HG03039 (cell line): ENCODE measurements at regions not wholly inside any gene's neighbourhood (a gene's known extent, or its start where the extent isn't known, plus 50 kb on each side); places are given as distances from the start of the nearest gene placed in this dataset.
"Not testable (repeated sequence)": the region's sequence is repeated elsewhere in the genome, so short reads cannot be mapped to it uniquely, and the experiment has no call there.

ENCODE experiments used
- ATAC-seq: cut with Tn5 transposase; IDR thresholded peaks from one replicate; pipeline ENCODE4 v1.9.1; 2021; ENCODE audit warnings: mild to moderate bottlenecking, moderate library complexity; ENCODE audit not compliant: unreplicated experiment

DNA sequence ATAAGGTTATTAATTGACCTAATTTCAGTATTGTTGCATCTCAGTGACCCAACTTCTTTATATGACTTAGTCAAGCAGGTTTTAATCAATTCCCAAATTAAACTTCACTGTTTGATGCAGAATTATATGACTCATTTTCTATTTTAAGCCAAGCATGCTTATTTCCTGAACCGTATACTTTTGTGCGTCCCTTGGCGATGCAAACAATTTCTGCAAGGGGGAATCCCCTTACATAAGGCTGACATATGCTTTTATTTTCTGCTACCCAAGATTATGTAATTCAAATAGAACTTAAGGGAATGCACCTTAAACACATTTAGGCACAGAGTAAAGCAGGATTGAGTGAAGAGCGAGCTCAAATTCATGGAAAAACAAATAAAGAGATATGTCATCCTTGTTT, 303.9 kb downstream of the PDCD6IP start:
- ATAC-seq, result no peak

DNA sequence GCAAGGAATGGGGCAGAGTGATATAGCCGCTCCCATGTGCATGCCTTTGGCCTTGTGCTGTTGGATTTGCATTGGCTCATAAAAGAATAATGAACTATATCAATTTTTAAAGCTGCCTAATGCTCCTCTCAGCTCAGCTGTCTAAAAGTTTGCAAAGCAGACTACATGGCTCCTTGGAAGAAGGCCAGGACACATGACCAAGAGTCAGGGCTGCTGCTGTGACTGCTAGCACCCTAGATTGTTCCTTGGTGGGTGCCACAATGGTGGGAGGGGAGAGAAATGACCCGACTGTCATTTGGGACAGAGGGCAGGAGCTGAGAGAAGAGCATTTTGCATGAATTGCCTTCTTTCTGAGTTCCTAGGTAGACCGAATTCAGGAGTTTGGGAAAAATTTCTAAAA, 307.9 kb downstream of the PDCD6IP start:
- ATAC-seq, result no peak

DNA sequence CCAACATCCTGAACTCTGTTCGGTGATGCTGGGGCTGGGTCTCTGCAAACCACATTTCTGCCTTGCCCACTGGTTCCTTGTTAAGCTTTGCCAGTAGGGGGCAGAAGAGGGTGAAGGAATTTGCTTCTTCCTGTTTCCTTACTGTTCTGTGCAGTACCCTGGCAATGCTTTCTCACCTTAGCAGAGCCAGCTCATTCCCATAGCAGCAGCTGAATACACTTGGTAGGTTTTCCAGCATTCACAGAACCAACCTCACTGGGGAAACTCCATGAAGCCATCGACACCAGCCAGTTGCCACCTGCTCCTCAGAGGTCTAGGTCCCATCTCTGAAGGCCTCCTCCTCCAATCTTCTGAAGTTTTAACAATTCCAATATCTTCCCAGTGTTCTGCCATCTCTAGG, 308.4 kb downstream of the PDCD6IP start:
- peak; percentile 31 for ATAC-seq

DNA sequence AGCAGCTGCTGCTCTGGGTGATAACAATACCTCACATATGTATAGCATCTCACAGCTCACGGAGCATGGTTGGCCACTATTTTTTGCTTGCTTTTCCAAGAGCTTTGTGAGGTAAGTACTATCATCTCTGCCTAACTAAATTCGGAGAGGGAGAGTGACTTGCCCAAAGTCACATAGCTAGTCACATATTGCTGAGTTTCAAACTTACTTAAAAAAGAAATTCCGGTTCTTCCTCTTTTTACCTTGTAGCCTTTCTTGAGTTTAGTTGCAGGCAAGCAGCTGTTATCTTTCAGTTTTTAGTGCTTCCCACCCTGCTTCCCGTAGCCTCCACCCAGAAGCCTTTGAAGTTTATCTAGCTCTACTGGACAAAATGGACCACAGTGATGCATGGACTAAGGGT, 309.2 kb downstream of the PDCD6IP start:
- ATAC-seq, result peak; percentile 57

DNA sequence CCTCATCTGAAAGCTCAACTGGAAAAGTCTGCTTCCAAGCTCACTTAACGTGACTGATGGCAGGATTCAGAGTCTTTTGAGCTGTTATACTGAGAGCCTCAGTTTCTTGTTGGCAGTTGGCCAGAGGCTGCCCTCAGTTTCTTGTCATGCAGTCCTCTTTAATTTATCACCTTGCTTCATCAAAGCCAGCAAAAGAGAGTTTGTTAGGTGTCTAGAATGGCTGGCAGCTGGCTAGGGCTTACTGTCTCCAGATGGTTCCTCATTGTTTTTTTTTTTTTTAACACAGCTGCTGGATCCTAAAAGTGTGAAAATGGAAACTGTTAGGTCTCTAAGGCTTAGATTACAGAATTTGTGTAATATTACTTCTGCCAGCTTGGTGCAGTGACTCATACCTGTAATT, 310.6 kb downstream of the PDCD6IP start:
- no peak for ATAC-seq

DNA sequence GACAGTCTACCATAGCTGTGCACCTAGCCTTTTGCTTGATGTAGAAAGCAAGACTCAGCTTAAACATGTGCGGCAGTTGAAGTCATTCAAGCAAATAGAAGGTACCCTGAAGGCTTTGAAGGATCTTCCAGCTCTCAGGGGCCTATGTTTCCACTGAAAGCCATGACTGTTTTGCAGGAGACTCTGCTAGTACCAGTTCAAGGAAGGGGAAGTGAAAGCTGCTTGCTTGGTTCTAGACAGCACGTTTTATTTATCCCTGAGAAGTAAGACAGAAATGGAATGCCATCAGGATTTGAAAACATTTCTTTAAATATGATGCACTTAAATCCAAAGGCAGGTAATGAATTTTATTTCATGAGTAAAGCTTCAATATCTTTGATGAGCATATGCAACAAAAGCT, 311.4 kb downstream of the PDCD6IP start:
- ATAC-seq, result peak; percentile 48

DNA sequence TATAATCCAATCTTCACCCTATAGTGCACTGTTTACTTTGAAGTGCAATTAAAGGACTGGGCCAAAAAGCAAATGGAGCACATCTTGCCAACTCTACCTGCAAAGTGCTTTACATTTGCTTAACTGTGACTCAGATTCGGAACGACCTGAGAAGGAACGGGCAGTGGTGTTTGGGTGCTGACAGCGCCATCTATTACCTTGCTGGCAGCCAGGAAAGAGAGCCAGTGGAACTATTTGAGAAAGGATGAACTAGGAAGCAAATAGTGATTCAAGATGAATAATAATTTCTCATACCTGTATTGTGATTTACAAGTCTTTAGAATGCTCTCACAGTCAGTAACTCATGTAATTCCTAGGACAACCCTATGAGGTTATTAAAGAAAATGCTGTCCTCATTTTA, 312.9 kb downstream of the PDCD6IP start:
- ATAC-seq, result no peak

DNA sequence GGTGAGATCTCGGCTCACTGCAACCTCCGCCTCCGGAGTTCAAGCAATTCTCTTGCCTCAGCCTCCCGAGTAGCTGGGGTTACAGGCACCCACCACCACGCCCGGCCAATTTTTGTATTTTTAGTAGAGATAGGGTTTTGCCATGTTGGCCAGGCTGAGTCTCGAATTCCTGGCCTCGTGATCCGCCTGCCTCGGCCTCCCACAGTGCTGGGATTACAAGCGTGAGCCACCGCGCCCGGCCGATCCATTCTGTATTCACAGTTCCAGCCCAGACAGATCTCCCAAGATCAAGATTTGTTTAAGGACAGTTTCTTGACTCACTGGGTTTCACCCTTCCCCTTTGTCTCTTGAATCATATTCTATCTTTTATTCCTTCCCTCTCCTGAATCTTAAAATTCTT, 313.8 kb downstream of the PDCD6IP start:
- not testable (repeated sequence) for ATAC-seq

DNA sequence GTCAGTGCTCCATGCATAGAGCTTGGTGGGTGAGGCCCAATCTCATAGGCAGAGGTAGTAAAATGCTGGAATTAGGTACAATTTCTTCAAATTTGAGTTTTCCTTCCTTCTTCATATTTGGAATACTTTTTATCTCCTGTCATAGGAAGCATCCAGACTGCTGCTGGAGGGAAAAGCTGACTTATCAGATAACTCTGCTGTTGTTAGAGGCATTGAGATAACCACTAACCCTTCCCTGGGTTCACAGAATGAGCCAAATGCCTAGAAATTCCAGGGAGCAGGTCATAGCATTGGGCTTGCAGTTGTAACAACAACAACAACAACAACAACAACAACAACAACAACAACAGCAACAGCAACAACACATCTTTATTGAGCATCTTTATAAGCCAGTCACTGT, 332.7 kb downstream of the PDCD6IP start:
- no peak for ATAC-seq

DNA sequence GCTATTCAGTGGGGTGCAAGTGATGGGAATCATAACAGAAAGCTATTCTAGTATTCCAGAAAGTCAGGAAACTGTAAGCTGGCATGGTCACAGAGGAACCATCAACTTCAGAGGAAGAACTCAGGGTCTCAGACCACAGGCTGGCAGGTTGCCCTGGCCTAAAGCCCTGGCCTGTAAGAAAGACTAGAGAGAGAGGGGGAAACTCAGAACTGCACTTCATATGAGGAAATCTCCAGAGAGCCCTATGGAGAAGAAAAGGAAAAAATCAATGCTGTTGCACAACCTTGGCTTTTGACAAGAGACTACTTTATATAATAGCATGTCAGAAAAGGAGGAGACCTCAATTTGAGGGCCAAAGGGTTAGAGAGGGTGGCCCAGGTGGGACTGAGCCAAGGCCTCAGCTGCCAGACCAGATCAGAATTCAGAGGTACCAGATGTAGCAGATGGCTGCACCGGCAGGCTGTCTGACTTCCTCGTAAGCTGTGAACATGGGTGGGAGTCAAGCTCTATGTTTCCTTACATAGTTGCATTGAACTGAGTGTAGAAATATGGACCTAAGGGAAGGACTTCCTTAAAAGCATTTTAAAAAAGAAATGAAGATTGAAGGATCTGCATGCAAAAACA, 333.8 kb downstream of the PDCD6IP start:
- no peak for ATAC-seq

DNA sequence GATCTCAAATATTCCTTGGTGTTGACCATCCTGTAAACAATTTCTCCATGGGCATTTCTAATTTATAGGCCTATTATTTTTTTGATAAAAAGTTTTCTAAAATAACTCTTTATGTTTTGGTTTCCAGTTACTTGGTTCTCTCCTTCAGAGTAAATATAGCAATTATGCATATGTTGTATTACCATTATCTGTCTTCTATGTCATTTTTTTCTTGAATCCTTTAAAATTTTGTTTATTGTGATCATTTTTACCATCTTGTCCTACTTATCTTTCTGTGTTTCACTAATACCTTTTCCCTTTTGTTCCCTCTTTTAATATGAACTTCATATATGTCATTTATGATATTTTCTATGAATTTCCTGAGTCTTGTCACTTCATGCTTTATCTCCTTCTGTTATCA, 341.1 kb downstream of the PDCD6IP start:
- ATAC-seq, result no peak

DNA sequence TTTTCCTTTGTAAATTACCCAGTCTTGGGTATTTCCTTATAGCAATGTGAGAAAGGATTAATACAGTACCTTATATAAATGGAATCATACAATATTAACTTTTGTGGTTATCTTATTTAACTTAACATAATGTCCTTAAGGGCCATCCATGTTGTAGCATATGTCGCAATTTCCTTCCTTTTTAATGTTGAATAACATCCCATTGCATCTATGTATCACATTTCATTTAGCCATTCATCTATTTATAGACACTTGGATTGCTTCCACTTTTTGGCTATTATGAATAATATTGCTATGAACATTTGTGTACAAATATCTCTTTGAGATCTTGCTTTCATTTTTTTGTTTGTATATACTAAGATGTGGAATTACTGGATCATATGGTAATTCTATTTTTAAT, 342.2 kb downstream of the PDCD6IP start:
- ATAC-seq, result no peak

DNA sequence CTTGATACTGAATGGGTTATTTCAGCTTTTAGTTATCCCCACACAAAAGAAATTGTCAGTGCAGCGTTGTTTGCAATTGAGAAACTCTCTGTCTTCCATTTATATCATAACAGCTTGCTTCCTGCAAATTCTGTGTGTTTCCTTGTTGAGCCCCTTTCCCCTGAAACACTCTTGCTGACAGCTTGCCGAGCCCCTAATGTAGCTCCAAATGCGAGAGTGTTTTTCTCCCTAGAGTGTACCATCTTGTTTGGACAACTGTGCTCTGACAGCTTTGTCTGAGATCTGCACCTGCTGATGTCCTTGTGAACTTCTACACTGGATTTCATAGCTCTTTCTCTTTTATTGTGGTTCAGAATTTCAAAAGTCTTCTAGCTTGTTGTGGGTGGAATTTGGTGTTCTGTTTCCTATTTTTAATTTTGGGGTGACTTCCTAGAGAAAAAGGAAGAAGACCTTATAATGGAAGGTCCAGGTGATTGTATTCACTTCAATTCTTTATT, 343.5 kb downstream of the PDCD6IP start:
- ATAC-seq, result no peak

DNA sequence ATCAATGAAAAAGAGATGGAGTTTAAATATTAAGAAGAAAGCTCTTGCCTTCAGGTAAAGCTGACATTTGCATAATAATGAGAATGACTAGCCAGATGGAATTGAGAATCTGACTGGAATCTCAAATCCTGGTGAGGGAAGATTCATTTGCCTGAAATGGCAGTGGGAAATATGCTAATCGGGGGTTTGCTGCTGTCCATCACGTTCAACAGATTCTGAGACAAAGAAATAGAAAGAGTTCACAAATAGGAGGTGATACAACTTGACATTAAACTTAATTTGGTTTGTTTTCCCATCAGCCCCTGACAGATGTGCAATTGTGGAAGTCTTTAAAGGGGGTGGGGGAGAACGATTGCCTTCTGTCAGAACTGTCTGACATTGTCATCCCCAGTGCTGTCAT, 347.4 kb downstream of the PDCD6IP start:
- no peak for ATAC-seq

DNA sequence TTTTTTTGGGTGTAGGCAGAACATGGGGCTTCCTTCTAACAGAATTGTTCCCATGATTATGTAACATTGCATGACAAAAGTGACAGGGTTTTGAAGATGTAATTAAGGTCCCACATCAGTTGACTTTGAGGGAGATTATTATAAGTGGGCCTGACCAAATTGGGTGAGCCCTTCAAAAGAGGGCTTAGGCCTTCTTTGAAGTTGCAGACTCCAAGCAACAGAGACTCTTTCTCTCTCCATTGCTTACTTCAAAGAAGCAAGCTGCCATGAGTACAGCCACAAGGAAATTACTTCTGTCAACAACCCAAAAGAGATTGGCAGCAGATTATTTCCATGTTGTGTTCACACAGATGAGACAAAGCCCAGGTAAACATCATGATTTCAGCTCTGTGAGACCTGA, 348.2 kb downstream of the PDCD6IP start:
- ATAC-seq, result no peak

DNA sequence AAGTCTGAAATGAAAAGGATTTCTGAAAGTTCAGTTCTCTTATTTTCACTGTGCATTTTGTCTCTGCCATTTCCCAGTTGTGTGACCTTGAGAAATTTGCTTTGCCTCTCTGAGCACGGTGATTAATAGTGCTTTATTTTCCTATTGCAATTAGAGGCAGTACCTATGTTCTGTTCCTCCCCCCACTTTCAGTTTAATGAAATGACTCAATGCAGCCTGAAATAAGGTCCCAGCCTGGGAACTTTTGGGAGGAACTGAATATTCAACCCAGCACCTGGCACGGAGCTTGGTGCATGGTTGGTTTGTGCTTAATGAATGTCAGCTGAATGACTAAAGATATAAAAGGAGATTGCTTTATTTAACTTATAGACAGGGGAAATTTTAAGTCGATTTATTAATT, 352.6 kb downstream of the PDCD6IP start:
- no peak for ATAC-seq

DNA sequence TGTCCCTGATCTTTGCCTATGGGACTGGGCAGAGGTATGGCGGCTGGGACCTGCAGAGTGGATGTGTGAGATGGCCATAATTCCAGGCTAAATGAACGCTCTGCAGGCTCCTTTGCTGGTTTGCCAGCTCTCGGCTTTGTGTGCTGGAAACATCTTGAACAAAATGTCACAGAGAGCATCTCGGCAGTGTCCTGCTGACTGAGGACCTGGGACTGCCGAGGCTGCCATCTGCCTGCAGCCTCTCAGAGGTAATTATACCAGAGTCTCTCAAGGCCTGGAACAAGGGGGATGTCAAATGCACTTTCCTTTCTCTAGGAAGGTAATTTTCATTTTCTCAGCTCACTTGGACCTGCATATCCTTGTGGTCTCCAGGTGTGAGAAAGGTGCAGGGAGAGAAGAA, 354.2 kb downstream of the PDCD6IP start:
- no peak for ATAC-seq

DNA sequence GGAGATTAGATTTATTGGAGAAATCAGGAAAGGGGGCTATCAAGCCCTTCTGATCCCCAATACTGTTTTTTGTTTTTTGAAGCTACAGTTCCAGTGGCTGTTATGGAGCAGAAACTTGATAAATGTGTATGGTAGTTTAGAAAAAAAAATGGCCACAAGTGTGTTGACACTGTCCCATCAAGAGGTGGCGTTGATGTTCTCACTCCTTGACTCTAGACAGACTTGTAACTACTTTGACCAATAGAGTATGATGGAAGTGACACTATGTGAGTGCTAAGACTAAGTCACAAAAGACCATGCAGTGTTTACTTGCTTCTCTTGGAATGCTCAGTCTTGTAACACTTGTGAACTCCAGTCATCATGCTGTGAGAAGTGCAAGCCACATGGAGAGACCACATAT, 356.7 kb downstream of the PDCD6IP start:
- no peak for ATAC-seq

DNA sequence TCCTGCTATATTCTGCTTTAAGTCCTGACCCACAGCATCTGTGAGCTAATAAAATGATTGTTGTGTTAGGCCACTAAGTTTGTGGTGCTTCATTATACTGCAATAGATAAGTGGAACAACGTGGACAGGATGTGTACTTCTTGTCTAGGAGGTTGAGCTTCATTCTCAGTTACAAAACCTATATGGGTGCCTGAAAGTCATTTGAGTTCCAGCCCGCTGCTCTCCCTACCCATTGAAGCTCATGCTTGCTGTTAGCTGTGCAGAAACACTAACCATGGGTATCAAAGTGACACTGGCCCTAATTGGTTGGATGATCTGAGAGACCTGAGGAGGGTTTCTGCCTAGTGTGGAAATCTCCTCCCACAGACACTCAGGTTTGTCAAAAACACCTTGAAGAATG, 357.2 kb downstream of the PDCD6IP start:
- ATAC-seq, result no peak

DNA sequence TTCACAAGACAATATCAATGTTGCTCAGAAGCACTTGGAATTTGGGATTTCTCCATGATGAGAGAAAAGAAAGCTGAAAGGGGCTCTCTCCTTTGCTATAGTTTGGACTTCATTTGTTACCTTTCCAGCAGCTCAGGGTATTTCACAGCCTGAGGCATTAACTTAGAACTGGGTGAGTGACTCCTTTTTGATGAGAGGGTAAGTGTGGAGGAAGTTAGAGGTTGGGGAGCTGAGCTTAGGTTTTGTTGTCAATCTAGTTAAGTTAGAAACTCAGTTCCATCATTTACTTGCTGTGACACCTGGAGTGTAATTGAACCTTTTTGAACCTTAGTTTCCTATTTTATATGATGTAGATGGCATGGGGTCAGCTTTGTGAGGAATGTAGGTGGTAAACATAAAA, 359.1 kb downstream of the PDCD6IP start:
- no peak for ATAC-seq

DNA sequence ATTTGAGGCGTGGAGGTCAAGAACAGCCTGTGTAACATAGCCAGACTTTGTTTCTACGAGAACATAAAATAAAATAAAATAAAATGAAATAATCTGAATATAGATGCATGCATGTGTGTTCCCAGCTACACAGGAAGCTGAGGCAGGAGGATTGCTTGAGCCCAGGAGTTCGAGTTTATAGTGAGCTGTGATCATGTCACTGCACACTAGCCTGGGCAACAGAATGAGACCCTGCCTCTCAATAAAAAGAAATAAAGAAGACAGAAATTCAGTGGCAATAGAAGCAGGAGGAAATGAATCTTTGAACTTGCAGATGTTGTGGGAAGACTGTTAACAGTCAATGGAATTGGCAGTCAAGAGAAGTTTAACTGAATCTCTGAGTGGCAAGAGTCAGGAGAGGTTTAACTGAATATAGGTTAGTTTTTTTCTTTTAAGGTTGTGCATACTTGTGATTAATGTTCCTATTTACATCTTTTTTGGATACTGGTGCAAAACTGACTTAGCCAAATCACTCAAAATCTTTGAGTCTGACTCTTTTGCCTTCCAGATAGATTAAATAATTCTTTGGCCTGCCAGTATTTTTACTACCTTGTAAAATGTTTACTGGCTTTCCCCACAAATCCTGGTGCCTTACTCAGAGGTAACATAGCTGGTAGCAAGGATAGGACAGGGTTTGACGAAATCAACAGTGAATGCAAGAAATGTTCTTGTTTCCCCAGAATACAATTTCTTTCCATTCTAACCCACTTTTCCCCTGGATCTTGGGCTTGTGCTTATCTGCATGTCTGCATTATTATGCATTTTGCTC, 361.4 kb downstream of the PDCD6IP start:
- no peak for ATAC-seq

DNA sequence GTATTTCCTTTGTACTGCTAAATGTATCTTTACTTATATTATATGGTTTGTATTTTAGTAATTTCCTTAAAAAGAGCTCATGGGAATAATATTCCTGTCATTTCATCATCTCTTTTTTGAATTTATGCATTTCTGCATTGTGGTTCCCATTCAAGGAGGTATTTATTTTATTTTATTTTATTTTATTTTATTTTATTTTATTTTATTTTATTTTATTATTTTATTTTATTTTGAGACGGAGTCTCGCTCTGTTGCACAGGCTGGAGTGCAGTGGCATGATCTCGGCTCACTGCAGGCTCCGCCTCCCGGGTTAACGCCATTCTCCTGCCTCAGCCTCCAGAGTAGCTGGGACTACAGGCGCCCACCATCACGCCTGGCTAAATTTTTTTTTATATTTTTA, 371.2 kb downstream of the PDCD6IP start:
- ATAC-seq, result not testable (repeated sequence)

DNA sequence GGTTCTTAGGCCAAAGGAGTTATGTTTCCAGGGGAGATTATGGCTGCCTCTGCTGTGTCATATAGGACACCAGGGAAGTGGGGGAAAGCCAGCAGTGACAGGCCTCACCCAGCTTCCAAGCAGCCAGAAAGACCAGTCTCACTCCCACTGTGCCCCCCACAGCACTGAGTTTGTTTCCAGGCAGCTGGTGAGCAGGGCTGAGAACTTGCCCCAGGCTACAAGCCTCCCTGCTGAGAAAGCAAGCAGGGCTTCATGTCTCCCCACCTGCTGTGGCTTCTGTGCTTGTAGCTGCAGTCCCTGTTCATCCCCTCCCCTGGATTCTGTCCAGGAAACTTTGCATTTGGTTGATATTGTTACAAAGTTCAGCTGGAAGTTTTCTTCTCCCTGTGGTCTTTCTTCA, 376.3 kb downstream of the PDCD6IP start:
- no peak for ATAC-seq
